ENCODE measurements at regions not wholly inside any gene's neighbourhood (a gene's known extent, or its start where the extent isn't known, plus 50 kb on each side); places are given as distances from the start of the nearest gene placed in this dataset.
A peak's percentile ranks its signal among the peaks of the same experiment; 100 is the strongest.
"Not testable (repeated sequence)": the region's sequence is repeated elsewhere in the genome, so short reads cannot be mapped to it uniquely, and the experiment has no call there.

DNA sequence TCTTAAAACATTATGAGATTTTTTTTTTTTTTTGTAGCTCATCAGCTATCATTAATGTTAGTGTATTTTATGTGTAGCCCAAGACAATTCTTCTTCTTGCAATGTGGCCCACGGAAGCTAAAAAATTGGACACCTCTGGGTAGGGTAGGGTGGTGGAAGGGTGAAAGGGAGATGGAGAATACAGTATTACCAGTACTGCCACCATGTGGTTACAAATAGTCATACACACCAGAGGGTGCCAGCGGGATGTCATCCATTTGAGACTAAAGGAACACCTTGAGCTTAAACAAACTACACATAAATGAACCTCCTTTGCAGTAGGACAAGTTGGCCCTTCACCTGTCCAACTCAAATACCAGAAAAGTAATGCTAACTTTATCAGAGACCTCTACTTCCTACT lies 601.9 kb downstream of the HTR1B start:
- DNase-seq (ENCODE audit: low spot score) = peak; percentile 25
- no TSS peak for BruUV-seq (replicated peaks)
- intact Hi-C loops (cut with micrococcal nuclease; ENCODE audit: unreplicated experiment) = loop anchor here (5.0 kb wide), 1 partner anchor 929 kb away; no protein-coding TSS in a partner anchor

DNA sequence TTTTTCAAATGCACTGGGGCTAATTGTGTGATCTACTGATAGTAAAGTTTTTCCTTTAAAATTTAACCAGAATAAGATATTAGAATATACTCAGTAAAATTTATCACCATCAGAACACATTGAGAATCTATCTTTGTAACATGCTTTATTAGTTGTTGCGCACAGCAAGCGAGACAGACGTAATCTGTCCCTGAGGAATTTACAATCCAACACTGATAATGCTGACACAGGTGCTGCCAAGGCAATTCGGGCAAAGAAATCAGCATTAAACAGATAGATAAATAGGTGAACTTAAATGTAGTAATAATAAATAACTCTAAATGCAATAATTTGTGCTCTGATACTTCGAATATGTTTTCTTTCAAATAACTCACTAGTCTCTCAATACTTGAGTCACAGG lies 607.2 kb downstream of the HTR1B start:
- DNase-seq (ENCODE audit: low spot score) = no peak
- POLR2A ChIA-PET (ENCODE audit: low non-redundant PET) = no interaction called here

More for the DNA sequence above, 601.9 kb downstream of the HTR1B start:
- no peaks in the 10 kb centered on the region for H3K9me3 ChIP-seq (ENCODE audit: low read depth, low read length, poor library complexity, severe bottlenecking)
- H3K27me3 ChIP-seq (replicated peaks; ENCODE audit: insufficient read depth, low read depth, low read length, poor library complexity) = no peaks in the 10 kb centered on the region
- ChIA-PET CTCF (no interaction called here), POLR2A (ENCODE audit: low non-redundant PET) (no interaction called here)
- H3K27ac ChIP-seq (ENCODE audit: low read depth, low read length, poor library complexity, severe bottlenecking) = no peak overlapping the region
- no peaks in the 10 kb centered on the region for H3K36me3 ChIP-seq (ENCODE audit: insufficient read depth, low read length, poor library complexity, severe bottlenecking)
- no peak for TF ChIP-seq EZH2 (IDR thresholded peaks at IDR 0.05; ENCODE audit: borderline replicate concordance, low read depth, low read length, poor library complexity, severe bottlenecking)
- TF ChIP-seq, protein P1, sequence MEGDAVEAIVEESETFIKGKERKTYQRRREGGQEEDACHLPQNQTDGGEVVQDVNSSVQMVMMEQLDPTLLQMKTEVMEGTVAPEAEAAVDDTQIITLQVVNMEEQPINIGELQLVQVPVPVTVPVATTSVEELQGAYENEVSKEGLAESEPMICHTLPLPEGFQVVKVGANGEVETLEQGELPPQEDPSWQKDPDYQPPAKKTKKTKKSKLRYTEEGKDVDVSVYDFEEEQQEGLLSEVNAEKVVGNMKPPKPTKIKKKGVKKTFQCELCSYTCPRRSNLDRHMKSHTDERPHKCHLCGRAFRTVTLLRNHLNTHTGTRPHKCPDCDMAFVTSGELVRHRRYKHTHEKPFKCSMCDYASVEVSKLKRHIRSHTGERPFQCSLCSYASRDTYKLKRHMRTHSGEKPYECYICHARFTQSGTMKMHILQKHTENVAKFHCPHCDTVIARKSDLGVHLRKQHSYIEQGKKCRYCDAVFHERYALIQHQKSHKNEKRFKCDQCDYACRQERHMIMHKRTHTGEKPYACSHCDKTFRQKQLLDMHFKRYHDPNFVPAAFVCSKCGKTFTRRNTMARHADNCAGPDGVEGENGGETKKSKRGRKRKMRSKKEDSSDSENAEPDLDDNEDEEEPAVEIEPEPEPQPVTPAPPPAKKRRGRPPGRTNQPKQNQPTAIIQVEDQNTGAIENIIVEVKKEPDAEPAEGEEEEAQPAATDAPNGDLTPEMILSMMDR (conservative IDR thresholded peaks at IDR 0.05; ENCODE audit: low read depth, low read length) = peak; percentile 40; the same call in 1 of the 2 replicates
- no peaks in the 10 kb centered on the region for H3K4me1 ChIP-seq (ENCODE audit: insufficient read depth, low read length, poor library complexity, severe bottlenecking)
- no peak overlapping the region for H3K4me3 ChIP-seq (ENCODE audit: low read depth, low read length, poor library complexity, severe bottlenecking)

DNA sequence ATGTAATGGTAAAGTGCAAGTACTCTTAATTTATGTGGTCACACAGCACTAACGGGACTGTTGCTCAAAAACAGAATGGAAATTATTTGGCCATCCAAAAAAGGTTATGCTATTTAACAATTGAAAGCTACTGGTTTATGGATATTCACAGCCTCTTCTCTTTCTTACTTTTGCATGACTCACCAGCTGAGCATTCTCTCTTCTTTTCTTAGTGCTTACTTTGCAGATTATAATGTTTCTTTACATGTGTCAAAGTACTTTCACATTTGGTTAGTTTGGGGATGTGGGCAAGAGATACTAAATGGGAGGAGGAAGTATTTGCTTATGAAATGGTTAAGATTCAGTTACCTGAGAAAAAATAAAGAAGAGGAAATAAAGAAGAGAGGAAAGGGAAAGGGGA lies 610.5 kb downstream of the HTR1B start:
- H3K36me3 ChIP-seq (ENCODE audit: insufficient read depth, low read length, poor library complexity, severe bottlenecking) = no peaks in the 10 kb centered on the region
- intact Hi-C loops (cut with micrococcal nuclease; ENCODE audit: unreplicated experiment) = no loop called here
- TF ChIP-seq, protein P1 (conservative IDR thresholded peaks at IDR 0.05; ENCODE audit: low read depth, low read length) = no peak
- no peak for TF ChIP-seq EZH2 (IDR thresholded peaks at IDR 0.05; ENCODE audit: borderline replicate concordance, low read depth, low read length, poor library complexity, severe bottlenecking)
- H3K27me3 ChIP-seq (replicated peaks; ENCODE audit: insufficient read depth, low read depth, low read length, poor library complexity) = no peaks in the 10 kb centered on the region
- no peak overlapping the region for H3K4me3 ChIP-seq (ENCODE audit: low read depth, low read length, poor library complexity, severe bottlenecking)
- no peaks in the 10 kb centered on the region for H3K9me3 ChIP-seq (ENCODE audit: low read depth, low read length, poor library complexity, severe bottlenecking)
- CTCF ChIA-PET = no interaction called here
- DNase-seq (ENCODE audit: low spot score) = no peak
- no TSS peak for BruUV-seq (replicated peaks)
- POLR2A ChIA-PET (ENCODE audit: low non-redundant PET) = no interaction called here
- H3K4me1 ChIP-seq (ENCODE audit: insufficient read depth, low read length, poor library complexity, severe bottlenecking) = no peaks in the 10 kb centered on the region
- no peak overlapping the region for H3K27ac ChIP-seq (ENCODE audit: low read depth, low read length, poor library complexity, severe bottlenecking)

More for the DNA sequence above, 607.2 kb downstream of the HTR1B start:
- H3K4me1 ChIP-seq (ENCODE audit: insufficient read depth, low read length, poor library complexity, severe bottlenecking) = no peaks in the 10 kb centered on the region
- intact Hi-C loops (cut with micrococcal nuclease; ENCODE audit: unreplicated experiment) = no loop called here
- TF ChIP-seq, protein P1 (conservative IDR thresholded peaks at IDR 0.05; ENCODE audit: low read depth, low read length) = no peak
- TF ChIP-seq EZH2 (IDR thresholded peaks at IDR 0.05; ENCODE audit: borderline replicate concordance, low read depth, low read length, poor library complexity, severe bottlenecking) = no peak
- BruUV-seq (replicated peaks) = no TSS peak
- no peaks in the 10 kb centered on the region for H3K9me3 ChIP-seq (ENCODE audit: low read depth, low read length, poor library complexity, severe bottlenecking)
- H3K27ac ChIP-seq (ENCODE audit: low read depth, low read length, poor library complexity, severe bottlenecking) = no peak overlapping the region
- no peaks in the 10 kb centered on the region for H3K27me3 ChIP-seq (replicated peaks; ENCODE audit: insufficient read depth, low read depth, low read length, poor library complexity)
- CTCF ChIA-PET = no interaction called here
- H3K36me3 ChIP-seq (ENCODE audit: insufficient read depth, low read length, poor library complexity, severe bottlenecking) = no peaks in the 10 kb centered on the region
- H3K4me3 ChIP-seq (ENCODE audit: low read depth, low read length, poor library complexity, severe bottlenecking) = no peak overlapping the region

DNA sequence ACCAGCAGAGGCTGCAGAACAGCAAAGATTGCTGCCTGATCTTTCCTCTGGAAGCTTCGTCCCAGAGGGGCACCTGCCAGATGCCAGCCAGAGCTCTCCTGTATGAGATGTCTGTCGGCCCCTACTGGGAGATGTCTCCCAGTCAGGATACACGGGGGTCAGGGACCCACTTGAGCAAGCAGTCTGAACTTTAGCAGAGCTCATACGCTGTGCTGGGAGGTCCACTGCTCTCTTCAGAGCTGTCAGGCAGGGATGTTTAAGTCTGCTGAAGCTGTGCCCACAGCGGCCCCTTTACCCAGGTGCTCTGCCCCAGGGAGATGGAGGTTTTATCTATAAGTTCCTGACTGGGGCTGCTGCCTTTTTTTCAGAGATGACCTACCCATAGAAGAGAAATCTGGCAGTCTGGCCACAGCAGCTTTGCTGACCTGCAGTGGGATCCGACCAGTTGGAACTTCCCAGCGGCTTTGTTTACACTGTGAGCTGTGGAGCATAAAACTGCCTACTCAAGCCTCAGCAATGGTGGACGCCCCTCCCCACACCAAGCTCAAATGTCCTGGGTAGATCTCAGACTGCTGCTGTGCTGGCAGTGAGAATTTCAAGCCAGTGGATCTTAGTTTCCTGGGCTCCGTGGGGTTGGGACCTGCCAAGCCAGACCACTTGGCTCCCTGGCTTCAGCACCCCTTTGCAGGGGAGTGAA lies 613.9 kb downstream of the HTR1B start:
- not testable (repeated sequence) for BruUV-seq (replicated peaks); H3K36me3 ChIP-seq (ENCODE audit: insufficient read depth, low read length, poor library complexity, severe bottlenecking)

More for the DNA sequence above, 613.9 kb downstream of the HTR1B start:
- POLR2A ChIA-PET (ENCODE audit: low non-redundant PET); CTCF ChIA-PET; H3K4me1 ChIP-seq (ENCODE audit: insufficient read depth, low read length, poor library complexity, severe bottlenecking); intact Hi-C loops (cut with micrococcal nuclease; ENCODE audit: unreplicated experiment); H3K27me3 ChIP-seq (replicated peaks; ENCODE audit: insufficient read depth, low read depth, low read length, poor library complexity); H3K9me3 ChIP-seq (ENCODE audit: low read depth, low read length, poor library complexity, severe bottlenecking); DNase-seq (ENCODE audit: low spot score); H3K27ac ChIP-seq (ENCODE audit: low read depth, low read length, poor library complexity, severe bottlenecking); H3K4me3 ChIP-seq (ENCODE audit: low read depth, low read length, poor library complexity, severe bottlenecking): not testable (repeated sequence)

Measured in A673 (cell line).